Common myeloid progenitor, CD34-positive (primary cell): ENCODE measurements at regions not wholly inside any gene's neighbourhood (a gene's known extent, or its start where the extent isn't known, plus 50 kb on each side); places are given as distances from the start of the nearest gene placed in this dataset.
A peak's percentile ranks its signal among the peaks of the same experiment; 100 is the strongest.

Experiments
- CTCF ChIA-PET: fragments of 350-600 bp; sonication (Branson Sonifier 250); formaldehyde crosslinking; loops from one replicate; lab custom pipeline; 2021; ENCODE audit warnings: antibody characterized with exemption; lab: Charles Lee
- POLR2A ChIA-PET: fragments of 350-600 bp; sonication (Branson Sonifier 250); formaldehyde crosslinking; loops from one replicate; lab custom pipeline; 2021; ENCODE audit warnings: antibody characterized with exemption; lab: Charles Lee
- DNase-seq, 3 donors: peaks; one replicate each; pipeline versions ENCODE4 v3.0.0 to v3.0.0-alpha.2; 2013
- H3K27ac ChIP-seq, 2 experiments: 1 replicate in 1 of 2; 2 replicates in 1 of 2; pipeline ENCODE4 v1.7.0; 2013; ENCODE audit warnings: inconsistent platforms in 2 of 2, low read length in 2 of 2, mild to moderate bottlenecking in 2 of 2, low read depth in 1 of 2, moderate library complexity in 1 of 2; ENCODE audit not compliant: severe bottlenecking in 2 of 2, insufficient read depth in 1 of 2, poor library complexity in 1 of 2
- H3K27me3 ChIP-seq, 5 experiments: replicated peaks in 2 of 5; 1 replicate in 3 of 5; 2 replicates in 2 of 5; pipeline versions ENCODE4 v1.6.1 to v1.7.0; 2013; ENCODE audit warnings: low read length in 4 of 5, mild to moderate bottlenecking in 2 of 5, moderate library complexity in 2 of 5, inconsistent platforms in 1 of 5; ENCODE audit not compliant: insufficient read depth in 5 of 5, control insufficient read depth in 4 of 5
- H3K36me3 ChIP-seq, 4 experiments: 1 replicate in 2 of 4; 2 replicates in 2 of 4; pipeline versions ENCODE4 v1.6.1 to v1.7.0; 2013; ENCODE audit warnings: low read length in 3 of 4, control low read depth in 1 of 4, mild to moderate bottlenecking in 1 of 4; ENCODE audit not compliant: control insufficient read depth in 4 of 4, insufficient read depth in 4 of 4
- H3K4me1 ChIP-seq, 4 experiments: 1 replicate in 3 of 4; 2 replicates in 1 of 4; pipeline versions ENCODE4 v1.6.1 to v1.7.1; 2013; ENCODE audit warnings: low read length in 3 of 4, mild to moderate bottlenecking in 3 of 4, control low read depth in 1 of 4, inconsistent platforms in 1 of 4, moderate library complexity in 1 of 4; ENCODE audit not compliant: control insufficient read depth in 4 of 4, insufficient read depth in 4 of 4; ENCODE audit errors: control extremely low read depth in 1 of 4
- H3K4me3 ChIP-seq, 7 experiments: 1 replicate in 4 of 7; 2 replicates in 3 of 7; pipeline versions ENCODE4 v1.5.1 to v1.7.0; 2013; ENCODE audit warnings: mild to moderate bottlenecking in 7 of 7, low read length in 6 of 7, moderate library complexity in 6 of 7, inconsistent platforms in 2 of 7, low read depth in 2 of 7, control low read depth in 1 of 7; ENCODE audit not compliant: insufficient read depth in 4 of 7, control insufficient read depth in 1 of 7; ENCODE audit errors: extremely low read depth in 1 of 7
- H3K9me3 ChIP-seq, 5 experiments: 1 replicate in 4 of 5; 2 replicates in 1 of 5; pipeline versions ENCODE4 v1.6.1 to v1.7.1; 2013; ENCODE audit warnings: low read length in 4 of 5, mild to moderate bottlenecking in 2 of 5, inconsistent platforms in 1 of 5, low read depth in 1 of 5, moderate library complexity in 1 of 5; ENCODE audit not compliant: control insufficient read depth in 4 of 5, insufficient read depth in 2 of 5; ENCODE audit errors: control extremely low read depth in 1 of 5
- WGBS: methylation state at CpG from one replicate; pipeline ENCODE4 v1.1.5; 2013; ENCODE audit not compliant: insufficient coverage; 5-methylcytosine and 5-hydroxymethylcytosine counted together

DNA sequence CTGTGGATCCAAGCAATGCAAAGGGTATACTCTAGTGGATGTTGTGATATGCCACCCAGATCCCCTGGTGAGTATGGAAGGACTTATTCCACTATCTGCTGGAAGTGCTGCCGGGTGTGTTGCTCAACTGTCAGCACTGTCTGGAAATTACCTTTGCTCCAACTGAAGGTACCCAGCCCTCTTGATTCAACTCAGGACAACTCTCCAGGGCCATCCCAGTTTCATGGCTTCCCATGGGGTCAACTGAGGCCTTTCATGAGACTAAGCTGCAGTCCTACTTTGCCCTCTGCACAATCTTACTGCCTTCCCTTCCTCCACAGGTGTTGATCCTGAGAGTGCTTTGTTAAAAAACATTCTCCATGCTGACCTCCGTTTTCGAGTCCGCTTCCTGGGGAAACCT lies 99.8 kb downstream of the SPRY1 start:
- CTCF ChIA-PET = no interaction called here
- WGBS = 96% methylated on average over 4 of the region's 4 CpGs

DNA sequence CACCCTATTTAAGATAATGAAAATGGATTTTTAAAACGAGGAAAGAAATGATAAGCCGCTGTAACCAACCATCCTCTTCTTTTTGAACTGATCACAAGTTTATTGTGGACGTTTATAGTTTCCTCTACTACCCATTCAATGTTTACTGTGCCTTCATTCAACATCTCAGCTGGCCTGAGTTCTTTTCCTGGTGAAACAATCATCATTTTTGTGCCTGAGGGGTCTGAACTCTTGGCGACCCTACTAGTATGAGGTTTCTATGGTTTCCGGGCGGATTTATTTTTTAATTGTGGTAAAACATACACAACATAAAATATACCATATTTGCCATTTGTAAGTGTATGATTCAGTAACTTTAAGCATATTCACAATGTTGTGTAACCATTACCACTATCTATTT lies 100.7 kb downstream of the SPRY1 start:
- CTCF ChIA-PET = interaction anchor here (1.0 kb wide), 1 partner anchor 22 kb away, joined by 3 read pairs; no protein-coding TSS in a partner anchor
- Histone ChIP-seq H3K27me3 (no peaks in the 10 kb centered on the region), H3K27ac (no peak overlapping the region), H3K9me3 (peaks cover 0 to 10% (median 3%) of the 10 kb centered on the region in 5 experiments), H3K36me3 (no peaks in the 10 kb centered on the region), H3K4me1 (no peaks in the 10 kb centered on the region), H3K4me3 (no peak overlapping the region)
- 100% methylated on average over 3 of the region's 6 CpGs for WGBS
- no peak for DNase-seq
- POLR2A ChIA-PET = interaction anchor here (0.5 kb wide), 1 partner anchor 165 kb away, joined by 3 read pairs; no protein-coding TSS in a partner anchor

More for the DNA sequence above, 99.8 kb downstream of the SPRY1 start:
- DNase-seq = no peak
- H3K4me1 ChIP-seq = no peaks in the 10 kb centered on the region
- H3K9me3 ChIP-seq = peaks cover 0 to 10% (median 3%) of the 10 kb centered on the region in 5 experiments
- H3K27me3 ChIP-seq = no peaks in the 10 kb centered on the region
- no peak overlapping the region for H3K4me3 ChIP-seq
- POLR2A ChIA-PET = no interaction called here
- no peak overlapping the region for H3K27ac ChIP-seq
- no peaks in the 10 kb centered on the region for H3K36me3 ChIP-seq

DNA sequence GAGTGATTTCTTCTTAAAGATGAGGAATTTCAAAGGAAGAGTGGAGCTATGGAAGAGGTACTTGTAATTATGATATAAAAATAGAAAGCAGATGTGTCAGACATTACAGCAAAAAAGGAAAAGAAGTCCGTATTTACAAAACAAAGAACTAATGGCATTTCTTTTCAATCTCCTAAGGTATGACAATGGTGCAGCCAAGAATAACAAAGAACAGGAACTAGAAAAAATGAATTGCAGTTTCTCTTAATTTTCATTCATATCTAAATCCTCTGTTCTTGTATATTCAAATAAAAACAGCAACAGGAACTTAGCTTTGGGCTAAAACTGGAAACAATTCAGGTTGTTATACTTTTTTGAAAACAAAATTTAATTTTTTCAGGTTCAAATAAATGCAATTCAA lies 105.1 kb downstream of the SPRY1 start:
- no peak overlapping the region for H3K27ac ChIP-seq
- H3K36me3 ChIP-seq = no peaks in the 10 kb centered on the region
- CTCF ChIA-PET = interaction anchor here (0.7 to 1.2 kb wide), 4 partner anchors 35 to 63 kb away, joined by 3 to 4 read pairs (median 3); no protein-coding TSS in a partner anchor
- H3K4me1 ChIP-seq = peaks cover 0 to 12% (median 3%) of the 10 kb centered on the region in 4 experiments
- no peaks in the 10 kb centered on the region for H3K27me3 ChIP-seq
- peaks cover 0 to 6% (median 3%) of the 10 kb centered on the region in 5 experiments for H3K9me3 ChIP-seq
- no peak for DNase-seq
- POLR2A ChIA-PET = interaction anchor here (0.6 kb wide), 1 partner anchor 892 kb away, joined by 4 read pairs; no protein-coding TSS in a partner anchor
- WGBS = no CpG with 5 or more reads among the region's 1 CpG
- no peak overlapping the region for H3K4me3 ChIP-seq

DNA sequence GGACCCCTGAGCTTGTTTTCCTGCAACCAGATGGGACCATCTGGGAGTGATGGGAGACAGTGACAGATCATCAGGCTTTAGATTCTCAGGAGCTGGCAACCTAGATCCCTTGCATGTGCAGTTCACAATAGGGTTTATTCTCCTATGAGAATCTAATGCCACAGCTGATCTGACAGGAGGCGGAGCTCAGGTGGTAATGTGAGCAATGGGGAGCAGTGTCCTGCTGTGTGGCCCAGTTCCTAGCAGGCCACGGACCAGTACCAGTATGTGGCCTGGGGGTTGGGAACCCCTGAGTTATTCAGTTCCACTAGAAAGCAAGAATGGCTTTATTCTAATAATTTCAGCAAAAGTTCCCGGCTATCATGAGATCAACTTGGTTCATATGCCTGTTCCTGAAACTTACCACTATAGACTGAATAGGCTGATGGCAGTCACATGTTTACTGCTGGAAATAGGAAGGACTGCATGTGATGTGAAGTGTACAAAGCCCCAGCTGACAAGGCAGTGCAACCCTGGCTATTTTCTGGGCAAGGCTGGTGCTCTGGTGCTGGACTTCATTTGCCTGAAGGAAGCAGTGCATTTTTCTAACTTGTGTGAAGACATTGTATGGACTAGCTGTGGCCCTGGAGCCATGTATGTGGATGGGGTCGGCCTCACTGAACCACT lies 107.2 kb downstream of the SPRY1 start:
- peaks cover 0 to 12% (median 3%) of the 10 kb centered on the region in 4 experiments for H3K4me1 ChIP-seq
- H3K36me3 ChIP-seq = no peaks in the 10 kb centered on the region
- WGBS = 95% methylated on average over 4 of the region's 4 CpGs
- no peaks in the 10 kb centered on the region for H3K27me3 ChIP-seq
- CTCF ChIA-PET = interaction anchor here (0.7 to 2.2 kb wide), 3 partner anchors 13 to 79 kb away, joined by 3 to 6 read pairs (median 5); no protein-coding TSS in a partner anchor
- POLR2A ChIA-PET = no interaction called here
- H3K9me3 ChIP-seq = peaks cover 0 to 6% (median 3%) of the 10 kb centered on the region in 5 experiments
- DNase-seq = peak in 1 of 3 donors; percentile 21
- no peak overlapping the region for H3K27ac ChIP-seq
- H3K4me3 ChIP-seq = no peak overlapping the region

DNA sequence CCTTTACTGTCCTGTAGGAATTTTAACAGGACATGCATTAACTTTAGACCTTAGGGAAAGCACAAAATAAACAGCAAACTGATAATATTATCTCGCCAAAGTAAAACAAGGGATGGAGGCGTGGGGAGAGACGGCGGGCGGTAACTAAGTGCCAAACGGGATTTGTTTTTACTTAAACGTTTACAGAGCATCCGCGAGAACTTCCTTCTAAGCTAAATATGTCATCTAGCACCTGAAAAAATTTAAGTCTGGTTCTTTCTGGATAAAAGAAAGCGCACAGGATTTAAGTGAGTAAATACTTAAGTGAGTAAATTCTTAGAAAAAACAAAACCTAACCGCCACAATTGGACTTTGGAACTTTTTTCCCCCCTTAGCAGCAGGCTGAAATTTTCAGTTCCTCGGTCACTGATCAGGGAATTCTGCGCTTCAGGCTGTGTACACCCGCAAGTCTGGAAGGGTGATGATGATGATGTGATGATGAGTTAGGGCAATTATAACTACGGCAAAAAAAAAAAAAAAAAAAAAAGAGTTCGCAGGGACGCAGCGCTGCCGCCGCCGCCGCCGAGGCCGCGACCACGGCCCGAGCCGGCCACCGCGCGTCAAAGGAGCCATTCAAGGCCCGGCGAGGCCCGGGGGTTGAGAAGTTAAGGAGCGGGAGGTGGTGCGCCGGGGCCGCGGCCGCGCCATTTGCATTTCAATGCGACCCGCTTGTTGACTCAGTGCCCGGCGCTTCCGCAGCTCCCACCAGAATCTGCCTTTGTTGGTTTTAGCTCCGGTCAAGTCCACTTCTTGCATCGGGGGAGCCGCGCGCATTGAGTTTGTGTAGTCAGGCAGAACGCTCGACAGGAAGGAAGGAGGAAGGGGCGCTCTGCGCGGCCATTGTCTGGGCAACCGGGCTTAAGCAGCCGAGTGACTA lies 108.8 kb downstream of the SPRY1 start:
- DNase-seq = peak; percentile 46 to 80 (median 67)
- Histone ChIP-seq H3K4me3 (peak overlapping the region; percentile 58 to 86 (median 72)), H3K9me3 (peaks cover 0 to 2% (median 0%) of the 10 kb centered on the region in 5 experiments), H3K27ac (peak overlapping the region; percentile 33 to 68), H3K36me3 (no peaks in the 10 kb centered on the region), H3K27me3 (no peaks in the 10 kb centered on the region), H3K4me1 (peaks cover 0 to 12% (median 3%) of the 10 kb centered on the region in 4 experiments)
- ChIA-PET CTCF (interaction anchor here (0.7 to 2.2 kb wide), 6 partner anchors 14 to 155 kb away, joined by 3 to 6 read pairs (median 4); no protein-coding TSS in a partner anchor), POLR2A (interaction anchor here (0.8 kb wide), 1 partner anchor 17 kb away, joined by 5 read pairs; no protein-coding TSS in a partner anchor)
- WGBS = under 1% methylated on average over 30 of the region's 58 CpGs

DNA sequence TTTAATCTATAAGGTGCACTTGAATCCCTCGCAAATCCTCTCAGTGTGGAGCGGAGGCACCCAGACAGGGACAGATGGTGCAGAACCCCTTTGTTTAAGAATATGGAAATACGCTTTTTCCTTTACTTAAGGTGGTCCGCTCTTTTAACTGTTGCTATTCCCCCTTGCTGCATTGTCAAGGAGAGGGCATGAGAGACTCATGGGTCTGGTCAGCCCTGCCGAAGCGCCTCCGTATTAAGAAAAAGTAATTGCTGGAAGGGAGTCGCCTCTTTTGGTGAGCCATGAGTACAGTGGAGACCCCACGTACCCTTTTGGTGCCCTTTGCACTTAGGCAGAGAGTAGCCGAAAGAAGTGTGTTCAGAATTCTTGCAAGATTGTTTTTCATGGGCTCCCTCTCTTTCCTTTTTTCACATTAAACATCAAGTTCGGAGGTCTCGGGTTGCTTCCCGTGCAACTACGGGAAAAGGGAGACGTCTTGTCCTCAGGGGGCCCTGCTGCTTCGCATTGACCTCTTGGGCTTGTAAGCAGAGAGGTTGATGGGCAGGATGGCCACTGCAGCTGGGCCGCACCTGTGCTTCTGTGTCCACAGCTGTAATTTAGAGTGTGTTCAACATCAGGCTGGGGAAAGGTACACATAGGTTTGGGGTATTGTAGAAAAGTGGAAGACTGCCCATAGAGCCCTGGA lies 109.6 kb downstream of the SPRY1 start:
- WGBS = 76% methylated on average over 17 of the region's 17 CpGs
- no peaks in the 10 kb centered on the region for H3K27me3 ChIP-seq
- peak overlapping the region in 1 of 2 experiments; percentile 68 for H3K27ac ChIP-seq
- DNase-seq = no peak
- ChIA-PET CTCF (interaction anchor here (1.1 kb wide), 1 partner anchor 112 kb away, joined by 3 read pairs; no protein-coding TSS in a partner anchor), POLR2A (interaction anchor here (0.8 kb wide), 1 partner anchor 18 kb away, joined by 5 read pairs; no protein-coding TSS in a partner anchor)
- no peaks in the 10 kb centered on the region for H3K9me3 ChIP-seq
- peak overlapping the region; percentile 58 to 86 (median 72) for H3K4me3 ChIP-seq
- no peaks in the 10 kb centered on the region for H3K36me3 ChIP-seq
- peaks cover 0 to 12% (median 3%) of the 10 kb centered on the region in 4 experiments for H3K4me1 ChIP-seq
